HCT116 (cell line): ENCODE measurements at regions not wholly inside any gene's neighbourhood (a gene's known extent, or its start where the extent isn't known, plus 50 kb on each side); places are given as distances from the start of the nearest gene placed in this dataset.

Source experiments
- CBX3 ChIP-seq: IDR thresholded peaks from 2 replicates; pipeline ENCODE4 v1.6.1; 2012; ENCODE audit warnings: low read depth
- CEBPB ChIP-seq: IDR thresholded peaks from 2 replicates; pipeline ENCODE4 v1.6.1; 2012; ENCODE audit warnings: low read depth
- CTCF ChIP-seq, 3 experiments: fragments of 200-600 bp in 1 of 3; sonication (generic) in 1 of 3; IDR thresholded peaks in 2 of 3; conservative IDR thresholded peaks in 1 of 3; 2 replicates each; pipeline ENCODE4 v1.5.1; 2012 to 2017; ENCODE audit warnings: low read depth in 2 of 3, low read length in 2 of 3, antibody characterized with exemption in 1 of 3, borderline replicate concordance in 1 of 3, control low read depth in 1 of 3, mild to moderate bottlenecking in 1 of 3, mixed read lengths in 1 of 3, mixed run types in 1 of 3, moderate library complexity in 1 of 3; ENCODE audit not compliant: insufficient read depth in 1 of 3
- EGR1 ChIP-seq: IDR thresholded peaks from 2 replicates; pipeline ENCODE4 v1.6.1; 2012; ENCODE audit warnings: low read depth
- ELF1 ChIP-seq: IDR thresholded peaks from 2 replicates; pipeline ENCODE4 v1.6.1; 2012; ENCODE audit warnings: low read depth, borderline replicate concordance
- EZH2 ChIP-seq: fragments of 200-600 bp; sonication (generic); IDR thresholded peaks from 2 replicates; pipeline ENCODE4 v1.6.1; 2017; ENCODE audit warnings: antibody characterized with exemption, mixed run types
- EZH2phosphoT487 ChIP-seq: fragments of 200-600 bp; IDR thresholded peaks from 2 replicates; pipeline ENCODE4 v1.6.1; 2018; ENCODE audit warnings: antibody characterized with exemption, borderline replicate concordance
- JUND ChIP-seq: IDR thresholded peaks from 2 replicates; pipeline ENCODE4 v1.6.1; 2012
- MAX ChIP-seq: IDR thresholded peaks from 2 replicates; pipeline ENCODE4 v1.6.1; 2012
- POLR2A ChIP-seq: IDR thresholded peaks from 2 replicates; pipeline ENCODE4 v1.7.0; 2011; ENCODE audit warnings: borderline replicate concordance; ENCODE audit not compliant: insufficient read depth, insufficient read length; ENCODE audit errors: extremely low read depth
- RAD21 ChIP-seq: IDR thresholded peaks from 2 replicates; pipeline ENCODE4 v1.6.1; 2012; ENCODE audit warnings: low read depth, mild to moderate bottlenecking
- SRF ChIP-seq: IDR thresholded peaks from 2 replicates; pipeline ENCODE4 v1.6.1; 2012; ENCODE audit warnings: low read depth
- ZFX ChIP-seq: fragments of 450-650 bp; IDR thresholded peaks from 2 replicates; pipeline ENCODE4 v1.6.1; 2017
- ZNF274 ChIP-seq: fragments of 200-500 bp; sonication (Bioruptor generic); IDR thresholded peaks from 2 replicates; pipeline ENCODE4 v1.6.1; 2014; ENCODE audit warnings: mild to moderate bottlenecking, low read depth, low read length, inconsistent platforms

DNA sequence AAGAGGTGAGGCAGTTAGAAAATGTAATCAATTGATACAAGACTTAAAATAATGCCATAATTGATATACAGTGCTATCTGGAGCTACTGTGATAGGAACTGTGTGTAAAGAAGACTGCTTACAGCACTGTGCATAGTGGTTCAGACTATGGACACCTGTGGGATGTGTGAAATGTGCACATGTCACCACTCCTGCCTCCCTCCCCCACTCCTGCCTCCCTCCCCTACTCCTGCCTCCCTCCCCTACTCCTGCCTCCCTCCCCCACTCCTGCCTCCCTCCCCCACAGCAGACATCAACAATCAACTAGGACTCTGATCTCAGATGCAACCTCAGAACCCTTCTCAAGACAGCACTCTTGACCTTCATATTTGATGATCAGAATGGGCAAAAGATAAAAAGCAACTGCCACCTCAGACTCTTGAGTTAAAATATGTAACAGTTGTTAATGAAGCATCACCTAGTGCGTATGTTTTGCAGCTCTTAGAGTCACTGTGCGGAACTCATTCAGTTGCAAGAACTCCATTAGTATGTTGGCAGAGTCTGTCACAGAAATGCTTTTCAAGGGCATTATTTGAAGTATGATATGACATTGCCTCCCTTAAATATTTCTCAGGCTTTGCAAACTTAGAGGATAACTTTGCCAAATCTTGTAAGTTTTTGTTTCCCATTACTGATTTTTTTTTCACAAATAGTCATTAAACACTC, 255.2 kb upstream of the DDHD1 start:
- TF ChIP-seq CTCF (IDR thresholded peaks at IDR 0.05 in 2 of 3, conservative IDR thresholded peaks at IDR 0.05 in 1 of 3; ENCODE audit: borderline replicate concordance in 1 of 3, insufficient read depth in 1 of 3, low read depth in 2 of 3, low read length in 2 of 3): no peak
- no peak for TF ChIP-seq ZFX
- TF ChIP-seq CBX3: no peak
- TF ChIP-seq RAD21: no peak
- TF ChIP-seq MAX: no peak
- no peak for TF ChIP-seq POLR2A
- TF ChIP-seq ELF1: no peak
- no peak for TF ChIP-seq ZNF274
- no peak for TF ChIP-seq CEBPB
- no peak for TF ChIP-seq JUND
- TF ChIP-seq EGR1: no peak
- TF ChIP-seq EZH2: no peak
- TF ChIP-seq SRF: no peak
- TF ChIP-seq EZH2phosphoT487: no peak
